HG02885 (cell line): ENCODE measurements at regions not wholly inside any gene's neighbourhood (a gene's known extent, or its start where the extent isn't known, plus 50 kb on each side); places are given as distances from the start of the nearest gene placed in this dataset.

Experiments used
- ATAC-seq: cut with Tn5 transposase; IDR thresholded peaks from one replicate; pipeline ENCODE4 v1.9.1; 2021; ENCODE audit warnings: mild to moderate bottlenecking; ENCODE audit not compliant: unreplicated experiment, poor library complexity

GRCh38 chr3:23000371-23000770 is 202.8 kb upstream of the UBE2E2 start:
- no peak for ATAC-seq

- ATAC-seq = no peak
Measured at GRCh38 chr3:23002151-23002550, 201.0 kb upstream of the UBE2E2 start.

- no peak for ATAC-seq
Measured at GRCh38 chr3:23002836-23003732, 200.0 kb upstream of the UBE2E2 start.

GRCh38 chr3:23003733-23004046 is 199.4 kb upstream of the UBE2E2 start:
- no peak for ATAC-seq

- ATAC-seq = no peak
Measured at GRCh38 chr3:23004971-23005370, 198.2 kb upstream of the UBE2E2 start.

GRCh38 chr3:23017801-23018200 is 185.3 kb upstream of the UBE2E2 start:
- ATAC-seq = no peak

GRCh38 chr3:23019596-23020300 is 183.4 kb upstream of the UBE2E2 start:
- ATAC-seq = no peak

GRCh38 chr3:23028294-23028693 is 174.8 kb upstream of the UBE2E2 start:
- no peak for ATAC-seq

GRCh38 chr3:23029001-23029400 is 174.1 kb upstream of the UBE2E2 start:
- ATAC-seq = no peak

- no peak for ATAC-seq
Measured at GRCh38 chr3:23035927-23036640, 167.0 kb upstream of the UBE2E2 start.

- ATAC-seq = peak; percentile 81
Measured at GRCh38 chr3:23036728-23037127, 166.4 kb upstream of the UBE2E2 start.

- ATAC-seq = no peak
Measured at GRCh38 chr3:23038471-23038870, 164.7 kb upstream of the UBE2E2 start.

- ATAC-seq = no peak
Measured at GRCh38 chr3:23041918-23042696, 161.0 kb upstream of the UBE2E2 start.

GRCh38 chr3:23044463-23044862 is 158.7 kb upstream of the UBE2E2 start:
- no peak for ATAC-seq

GRCh38 chr3:23046536-23046935 is 156.6 kb upstream of the UBE2E2 start:
- no peak for ATAC-seq

- ATAC-seq = no peak
Measured at GRCh38 chr3:23051240-23052140, 151.6 kb upstream of the UBE2E2 start.

GRCh38 chr3:23052208-23052607 is 150.9 kb upstream of the UBE2E2 start:
- no peak for ATAC-seq

GRCh38 chr3:23052620-23053019 is 150.5 kb upstream of the UBE2E2 start:
- no peak for ATAC-seq

GRCh38 chr3:23055733-23056376 is 147.3 kb upstream of the UBE2E2 start:
- ATAC-seq = peak; percentile 88
